Right lobe of liver (tissue), 6 donors: ENCODE measurements at regions not wholly inside any gene's neighbourhood (a gene's known extent, or its start where the extent isn't known, plus 50 kb on each side); places are given as distances from the start of the nearest gene placed in this dataset.

Experiments
- ATAC-seq, 4 donors: fragments of 200-7000 bp; cut with Tn5 transposase; one replicate each; pipeline ENCODE4 v1.9.1; 2020; ENCODE audit warnings: mild to moderate bottlenecking in 4 of 4, moderate library complexity in 4 of 4
- DNase-seq, 3 donors: peaks; one replicate each; pipeline ENCODE4 v3.0.0-alpha.2; 2020
- H3K27ac ChIP-seq, 3 donors: fragments of 200-600 bp; one replicate each; pipeline ENCODE4 v1.8.0; 2022
- H3K27me3 ChIP-seq, 2 donors: fragments of 200-600 bp; one replicate each; pipeline ENCODE4 v1.8.0; 2022
- H3K36me3 ChIP-seq, 4 donors: fragments of 200-600 bp; sonication (generic) in 1 of 4; one replicate each; pipeline versions ENCODE4 v1.5.1 to v1.8.0; 2017 to 2022; ENCODE audit warnings: control low read depth in 1 of 4
- H3K4me1 ChIP-seq, 4 donors: fragments of 200-600 bp; sonication (generic) in 1 of 4; one replicate each; pipeline versions ENCODE4 v1.5.1 to v1.8.0; 2017 to 2022; ENCODE audit warnings: control low read depth in 1 of 4
- H3K4me3 ChIP-seq, 3 donors: fragments of 200-600 bp; one replicate each; pipeline ENCODE4 v1.8.0; 2022
- H3K9me3 ChIP-seq, 4 donors: fragments of 200-600 bp; sonication (generic) in 1 of 4; one replicate each; pipeline versions ENCODE4 v1.5.1 to v1.8.0; 2017 to 2022; ENCODE audit warnings: control low read depth in 1 of 4
- POLR2A ChIP-seq: fragments of 450-650 bp; IDR thresholded peaks from one replicate; pipeline ENCODE4 v1.6.1; 2017; ENCODE audit warnings: antibody characterized with exemption, mild to moderate bottlenecking
- WGBS: methylation state at CpG from one replicate; pipeline ENCODE4 v1.1.6; 2018; ENCODE audit warnings: low coverage, low lambda C conversion rate; ENCODE audit not compliant: insufficient coverage; ENCODE audit errors: missing lambda C conversion rate; 5-methylcytosine and 5-hydroxymethylcytosine counted together
- intact Hi-C, 2 donors: fragments of 100-400 bp; cut with DNase I; formaldehyde crosslinking; loops; one replicate each; pipeline versions ENCODE4 v1.11.2 to v1.14.1; 2022
- TF ChIP-seq, protein P1 (sequence below), 4 donors: fragments of 200-600 bp in 3 of 4; fragments of 450-650 bp in 1 of 4; IDR thresholded peaks; one replicate each; pipeline versions ENCODE4 v1.5.1 to v1.8.0; 2016 to 2022; ENCODE audit warnings: antibody characterized with exemption in 4 of 4, mild to moderate bottlenecking in 2 of 4
- donor health status: DM: no; HTN: yes; CAD: no.
- donor health status: DM: no; HTN: no; CAD: no.
- donor health status: DM: no; HTN: no; CAD: no.
- donor health status: DM: no; HTN: yes; CAD: no.
- donor health status: DM: no; HTN: yes; CAD: no.

DNA sequence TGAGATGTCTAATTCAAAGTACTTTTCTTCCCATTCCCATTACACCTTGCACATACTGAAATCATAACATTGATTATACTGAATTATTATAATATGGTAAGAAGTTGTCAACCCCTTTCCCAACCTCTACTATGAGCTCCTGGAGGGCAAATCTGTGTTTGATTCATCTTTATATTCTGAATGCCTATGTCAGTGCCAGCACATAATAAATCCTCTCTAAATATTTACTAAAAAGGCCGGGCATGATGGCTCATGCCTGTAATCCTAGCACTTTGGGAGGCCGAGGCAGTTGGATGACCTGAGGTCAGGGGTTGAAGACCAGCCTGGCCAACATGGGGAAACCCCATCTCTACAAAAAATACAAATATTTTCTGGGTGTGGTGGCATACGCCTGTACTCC lies 392.5 kb upstream of the CADM2 start:
- H3K27ac ChIP-seq: no peak overlapping the region
- H3K4me3 ChIP-seq: no peak overlapping the region
- TF ChIP-seq, protein P1, sequence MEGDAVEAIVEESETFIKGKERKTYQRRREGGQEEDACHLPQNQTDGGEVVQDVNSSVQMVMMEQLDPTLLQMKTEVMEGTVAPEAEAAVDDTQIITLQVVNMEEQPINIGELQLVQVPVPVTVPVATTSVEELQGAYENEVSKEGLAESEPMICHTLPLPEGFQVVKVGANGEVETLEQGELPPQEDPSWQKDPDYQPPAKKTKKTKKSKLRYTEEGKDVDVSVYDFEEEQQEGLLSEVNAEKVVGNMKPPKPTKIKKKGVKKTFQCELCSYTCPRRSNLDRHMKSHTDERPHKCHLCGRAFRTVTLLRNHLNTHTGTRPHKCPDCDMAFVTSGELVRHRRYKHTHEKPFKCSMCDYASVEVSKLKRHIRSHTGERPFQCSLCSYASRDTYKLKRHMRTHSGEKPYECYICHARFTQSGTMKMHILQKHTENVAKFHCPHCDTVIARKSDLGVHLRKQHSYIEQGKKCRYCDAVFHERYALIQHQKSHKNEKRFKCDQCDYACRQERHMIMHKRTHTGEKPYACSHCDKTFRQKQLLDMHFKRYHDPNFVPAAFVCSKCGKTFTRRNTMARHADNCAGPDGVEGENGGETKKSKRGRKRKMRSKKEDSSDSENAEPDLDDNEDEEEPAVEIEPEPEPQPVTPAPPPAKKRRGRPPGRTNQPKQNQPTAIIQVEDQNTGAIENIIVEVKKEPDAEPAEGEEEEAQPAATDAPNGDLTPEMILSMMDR (IDR thresholded peaks at IDR 0.05): no peak
- no peak for TF ChIP-seq POLR2A
- WGBS: 45% methylated on average over 3 of the region's 3 CpGs
- H3K36me3 ChIP-seq: no peaks in the 10 kb centered on the region
- intact Hi-C loops: no loop called here
- no peaks in the 10 kb centered on the region for H3K27me3 ChIP-seq
- DNase-seq (no peak), ATAC-seq (no peak)
- no peaks in the 10 kb centered on the region for H3K4me1 ChIP-seq
- no peaks in the 10 kb centered on the region for H3K9me3 ChIP-seq

DNA sequence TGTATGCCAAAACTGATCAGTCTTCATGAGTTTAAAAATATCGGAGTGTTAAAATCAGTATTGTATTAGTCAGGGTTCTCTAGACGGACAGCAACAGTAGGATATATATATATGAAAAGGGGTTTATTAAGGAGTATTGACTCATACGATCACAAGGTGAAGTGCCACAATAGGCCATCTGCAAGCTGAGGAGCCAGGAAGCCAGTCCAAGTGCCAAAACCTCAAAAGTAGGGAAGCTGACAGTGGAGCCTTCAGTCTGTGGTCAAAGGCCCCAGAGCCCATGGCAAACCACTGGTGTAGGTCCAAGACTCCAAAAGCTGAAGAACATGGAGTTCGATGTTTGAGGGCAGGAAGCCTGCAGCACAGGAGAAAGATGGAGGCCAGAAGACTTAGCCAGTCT lies 391.0 kb upstream of the CADM2 start:
- DNase-seq (no peak), ATAC-seq (no peak)
- intact Hi-C loops: no loop called here
- Histone ChIP-seq H3K36me3 (no peaks in the 10 kb centered on the region), H3K4me1 (no peaks in the 10 kb centered on the region), H3K4me3 (no peak overlapping the region), H3K27ac (no peak overlapping the region), H3K9me3 (no peaks in the 10 kb centered on the region), H3K27me3 (no peaks in the 10 kb centered on the region)
- 75% methylated on average over 3 of the region's 4 CpGs for WGBS
- TF ChIP-seq POLR2A: no peak
- TF ChIP-seq, protein P1 (IDR thresholded peaks at IDR 0.05): no peak

GRCh38 chr3:84573962-84574361 lies 384.8 kb upstream of the CADM2 start:
- TF ChIP-seq, protein P1 (IDR thresholded peaks at IDR 0.05): no peak
- no peak for TF ChIP-seq POLR2A
- WGBS: 50% methylated on average over 1 of the region's 1 CpG
- Histone ChIP-seq H3K27me3 (no peaks in the 10 kb centered on the region), H3K36me3 (no peaks in the 10 kb centered on the region), H3K4me1 (no peaks in the 10 kb centered on the region), H3K27ac (no peak overlapping the region), H3K9me3 (no peaks in the 10 kb centered on the region), H3K4me3 (no peak overlapping the region)
- intact Hi-C loops: no loop called here
- ATAC-seq (no peak), DNase-seq (no peak)

- TF ChIP-seq, protein P1 (IDR thresholded peaks at IDR 0.05): no peak
- no peak for TF ChIP-seq POLR2A
- Histone ChIP-seq H3K4me3 (no peak overlapping the region), H3K4me1 (no peaks in the 10 kb centered on the region), H3K9me3 (no peaks in the 10 kb centered on the region), H3K27ac (no peak overlapping the region), H3K36me3 (no peaks in the 10 kb centered on the region), H3K27me3 (no peaks in the 10 kb centered on the region)
- 29% methylated on average over 2 of the region's 2 CpGs for WGBS
- intact Hi-C loops: no loop called here
- DNase-seq (no peak), ATAC-seq (no peak)
Measured at GRCh38 chr3:84586427-84586826, 372.4 kb upstream of the CADM2 start.

- Histone ChIP-seq H3K27me3 (no peaks in the 10 kb centered on the region), H3K4me3 (no peak overlapping the region), H3K27ac (no peak overlapping the region), H3K4me1 (no peaks in the 10 kb centered on the region), H3K36me3 (no peaks in the 10 kb centered on the region), H3K9me3 (no peaks in the 10 kb centered on the region)
- WGBS: 41% methylated on average over 7 of the region's 7 CpGs
- DNase-seq (no peak), ATAC-seq (no peak)
- TF ChIP-seq, protein P1 (IDR thresholded peaks at IDR 0.05): no peak
- no peak for TF ChIP-seq POLR2A
- intact Hi-C loops: no loop called here
Measured at GRCh38 chr3:84600703-84601225, 358.0 kb upstream of the CADM2 start.
